IPS-15b (cell line): ENCODE measurements at regions not wholly inside any gene's neighbourhood (a gene's known extent, or its start where the extent isn't known, plus 50 kb on each side); places are given as distances from the start of the nearest gene placed in this dataset.
"Not testable (repeated sequence)": the region's sequence is repeated elsewhere in the genome, so short reads cannot be mapped to it uniquely, and the experiment has no call there.

Source experiments
- H3K27me3 ChIP-seq: one replicate; pipeline ENCODE4 v1.6.1; 2013; ENCODE audit warnings: low read length; ENCODE audit not compliant: control insufficient read depth, insufficient read depth
- H3K36me3 ChIP-seq: one replicate; pipeline ENCODE4 v1.6.1; 2013; ENCODE audit warnings: low read length; ENCODE audit not compliant: control insufficient read depth, insufficient read depth
- H3K4me1 ChIP-seq: one replicate; pipeline ENCODE4 v1.6.1; 2013; ENCODE audit warnings: mild to moderate bottlenecking, low read length; ENCODE audit not compliant: control insufficient read depth, insufficient read depth
- H3K4me3 ChIP-seq: one replicate; pipeline ENCODE4 v1.5.1; 2013; ENCODE audit warnings: low read depth, low read length
- H3K9ac ChIP-seq: one replicate; pipeline ENCODE4 v1.6.1; 2013; ENCODE audit warnings: low read depth, mild to moderate bottlenecking, low read length
- H3K9me3 ChIP-seq: one replicate; pipeline ENCODE4 v1.6.1; 2013; ENCODE audit warnings: mild to moderate bottlenecking, low read length; ENCODE audit not compliant: control insufficient read depth, insufficient read depth

GRCh38 chr1:220475608-220476007, 52.3 kb upstream of the MARK1 start:
- not testable (repeated sequence) for H3K4me1 ChIP-seq, H3K36me3 ChIP-seq, H3K9me3 ChIP-seq, H3K4me3 ChIP-seq, H3K27me3 ChIP-seq, H3K9ac ChIP-seq

- H3K36me3 ChIP-seq, H3K4me3 ChIP-seq, H3K9ac ChIP-seq, H3K4me1 ChIP-seq, H3K9me3 ChIP-seq, H3K27me3 ChIP-seq: not testable (repeated sequence)
Measured at GRCh38 chr1:220475141-220475540, 52.8 kb upstream of the MARK1 start.

- Histone ChIP-seq H3K4me3 (no peak overlapping the region), H3K27me3 (no peaks in the 10 kb centered on the region), H3K9me3 (no peaks in the 10 kb centered on the region), H3K4me1 (no peaks in the 10 kb centered on the region), H3K36me3 (no peaks in the 10 kb centered on the region), H3K9ac (no peak overlapping the region)
Measured at GRCh38 chr1:220473440-220473839, 54.5 kb upstream of the MARK1 start.

- no peak overlapping the region for H3K9ac ChIP-seq
- H3K27me3 ChIP-seq = no peaks in the 10 kb centered on the region
- no peaks in the 10 kb centered on the region for H3K9me3 ChIP-seq
- H3K4me3 ChIP-seq = peak overlapping the region; percentile 6
- H3K36me3 ChIP-seq = no peaks in the 10 kb centered on the region
- no peaks in the 10 kb centered on the region for H3K4me1 ChIP-seq
Measured at GRCh38 chr1:220462752-220463151, 65.2 kb upstream of the MARK1 start.

- H3K4me3 ChIP-seq = no peak overlapping the region
- H3K9ac ChIP-seq = no peak overlapping the region
- H3K27me3 ChIP-seq = no peaks in the 10 kb centered on the region
- no peaks in the 10 kb centered on the region for H3K36me3 ChIP-seq
- H3K4me1 ChIP-seq = no peaks in the 10 kb centered on the region
- H3K9me3 ChIP-seq = no peaks in the 10 kb centered on the region
Measured at GRCh38 chr1:220458936-220459335, 69.0 kb upstream of the MARK1 start.

GRCh38 chr1:220457957-220458609, 69.9 kb upstream of the MARK1 start:
- Histone ChIP-seq H3K4me3 (no peak overlapping the region), H3K4me1 (no peaks in the 10 kb centered on the region), H3K36me3 (no peaks in the 10 kb centered on the region), H3K9ac (no peak overlapping the region), H3K9me3 (no peaks in the 10 kb centered on the region), H3K27me3 (no peaks in the 10 kb centered on the region)

- no peaks in the 10 kb centered on the region for H3K27me3 ChIP-seq
- no peaks in the 10 kb centered on the region for H3K36me3 ChIP-seq
- H3K4me3 ChIP-seq = no peak overlapping the region
- H3K9ac ChIP-seq = no peak overlapping the region
- H3K4me1 ChIP-seq = no peaks in the 10 kb centered on the region
- no peaks in the 10 kb centered on the region for H3K9me3 ChIP-seq
Measured at GRCh38 chr1:220455559-220455958, 72.4 kb upstream of the MARK1 start.

- Histone ChIP-seq H3K27me3 (no peaks in the 10 kb centered on the region), H3K36me3 (no peaks in the 10 kb centered on the region), H3K4me1 (no peaks in the 10 kb centered on the region), H3K9ac (no peak overlapping the region), H3K4me3 (no peak overlapping the region), H3K9me3 (no peaks in the 10 kb centered on the region)
Measured at GRCh38 chr1:220454155-220454777, 73.7 kb upstream of the MARK1 start.

- Histone ChIP-seq H3K4me1 (no peaks in the 10 kb centered on the region), H3K9me3 (no peaks in the 10 kb centered on the region), H3K4me3 (no peak overlapping the region), H3K27me3 (no peaks in the 10 kb centered on the region), H3K36me3 (no peaks in the 10 kb centered on the region), H3K9ac (no peak overlapping the region)
Measured at GRCh38 chr1:220453371-220453770, 74.6 kb upstream of the MARK1 start.

- Histone ChIP-seq H3K9ac (no peak overlapping the region), H3K4me1 (no peaks in the 10 kb centered on the region), H3K4me3 (no peak overlapping the region), H3K36me3 (no peaks in the 10 kb centered on the region), H3K9me3 (no peaks in the 10 kb centered on the region), H3K27me3 (no peaks in the 10 kb centered on the region)
Measured at GRCh38 chr1:220451532-220451931, 76.4 kb upstream of the MARK1 start.

- Histone ChIP-seq H3K4me3 (no peak overlapping the region), H3K36me3 (no peaks in the 10 kb centered on the region), H3K4me1 (no peaks in the 10 kb centered on the region), H3K9me3 (no peaks in the 10 kb centered on the region), H3K27me3 (no peaks in the 10 kb centered on the region), H3K9ac (no peak overlapping the region)
Measured at GRCh38 chr1:220450927-220451326, 77.0 kb upstream of the MARK1 start.

GRCh38 chr1:220448217-220448616, 79.7 kb upstream of the MARK1 start:
- H3K9me3 ChIP-seq = no peaks in the 10 kb centered on the region
- H3K27me3 ChIP-seq = no peaks in the 10 kb centered on the region
- H3K4me3 ChIP-seq = no peak overlapping the region
- H3K4me1 ChIP-seq = no peaks in the 10 kb centered on the region
- H3K36me3 ChIP-seq = no peaks in the 10 kb centered on the region
- no peak overlapping the region for H3K9ac ChIP-seq
